ENCODE measurements at regions not wholly inside any gene's neighbourhood (a gene's known extent, or its start where the extent isn't known, plus 50 kb on each side); places are given as distances from the start of the nearest gene placed in this dataset.
"Not testable (repeated sequence)": the region's sequence is repeated elsewhere in the genome, so short reads cannot be mapped to it uniquely, and the experiment has no call there.

DNA sequence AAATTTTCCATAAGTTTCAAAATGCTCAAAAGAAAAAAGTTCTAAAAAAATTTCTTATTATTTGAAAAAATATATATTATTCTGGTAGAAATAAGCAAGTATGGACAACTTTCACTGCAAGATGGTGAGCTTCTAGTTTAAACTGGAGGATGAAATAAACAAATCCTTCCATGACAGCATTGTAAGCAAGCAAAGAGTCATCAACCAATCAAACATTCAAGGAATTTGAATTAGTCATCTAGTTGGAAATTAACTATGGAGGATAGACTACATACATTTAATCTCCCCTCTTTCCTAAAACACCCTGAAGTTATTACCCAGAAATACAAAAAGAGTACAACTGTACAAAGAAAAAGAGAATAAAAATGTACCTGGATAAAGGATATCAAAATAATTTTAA, 51.0 kb upstream of the IRX5 start:
- DNase-seq, result no peak

DNA sequence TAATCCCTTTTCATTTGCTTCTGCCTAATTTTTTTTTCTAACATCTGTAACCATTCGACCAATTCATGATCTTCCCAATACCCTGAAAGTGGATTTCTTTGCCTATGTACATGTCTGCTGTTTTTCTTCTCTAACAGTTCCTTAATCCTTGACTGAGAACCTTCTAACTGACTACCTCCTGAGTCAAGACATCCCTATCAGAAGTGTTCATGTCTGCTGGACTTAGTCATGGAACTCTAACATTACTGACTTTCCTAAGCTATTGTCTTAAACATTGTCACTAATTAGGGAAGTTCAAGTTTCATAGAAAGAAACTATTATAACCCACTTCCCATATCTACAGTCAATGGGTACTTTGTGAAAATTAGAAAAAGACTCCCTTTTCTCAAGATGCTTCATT, 52.4 kb upstream of the IRX5 start:
- no peak for DNase-seq

GRCh38 chr16:54875443-54875842, 55.2 kb upstream of the IRX5 start:
- no peak for DNase-seq

DNA sequence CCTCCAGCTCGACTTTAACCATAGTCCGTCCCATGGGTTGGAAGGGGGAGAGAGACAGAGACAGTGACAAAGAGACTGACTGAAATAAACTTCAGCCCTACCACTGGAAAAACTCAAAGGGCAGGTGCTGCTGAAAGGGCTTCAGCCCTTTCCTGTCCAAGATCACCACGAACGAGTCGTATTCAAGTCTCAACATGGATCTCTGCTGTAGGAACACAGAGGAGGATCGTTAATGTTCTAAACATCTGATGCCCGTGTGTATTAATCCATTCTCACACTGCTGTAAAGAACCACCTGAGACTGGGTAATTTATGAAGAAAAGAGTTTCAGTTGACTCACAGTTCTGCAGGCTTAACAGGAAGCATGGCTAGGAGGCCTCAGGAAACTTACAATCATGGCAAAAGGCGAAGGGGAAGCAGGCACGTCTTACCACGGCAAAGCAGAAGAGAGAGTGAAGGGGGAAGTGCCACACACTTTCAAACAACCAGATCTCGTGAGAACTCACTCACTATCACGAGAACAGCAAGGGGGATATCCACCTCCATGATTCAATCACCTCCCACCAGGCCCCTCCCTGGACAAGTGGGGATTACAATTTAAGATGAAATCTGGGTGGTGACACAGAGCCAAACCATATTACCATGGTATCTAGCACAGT, 56.8 kb upstream of the IRX5 start:
- not testable (repeated sequence) for DNase-seq

- no peak for DNase-seq
These were observed 57.6 kb upstream of the IRX5 start for GRCh38 chr16:54873071-54873470.

DNA sequence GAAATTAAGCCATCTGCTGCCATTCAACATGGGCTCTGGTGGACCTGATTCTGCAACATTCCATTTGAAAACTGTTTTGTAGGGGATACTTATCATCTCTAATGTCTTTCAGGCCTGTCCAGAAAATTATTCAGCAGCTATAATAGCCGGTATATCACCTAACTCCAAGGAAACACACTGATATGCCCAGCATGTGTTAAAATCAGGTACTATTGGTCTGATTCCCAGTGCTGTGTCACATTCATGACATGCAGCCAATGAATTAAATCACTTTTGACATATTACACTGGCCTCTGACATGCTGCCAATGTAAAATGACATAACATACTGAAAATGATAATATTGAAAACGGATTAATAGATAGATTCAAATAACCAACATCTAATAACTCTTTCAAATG, 60.5 kb upstream of the IRX5 start:
- DNase-seq, result no peak

DNA sequence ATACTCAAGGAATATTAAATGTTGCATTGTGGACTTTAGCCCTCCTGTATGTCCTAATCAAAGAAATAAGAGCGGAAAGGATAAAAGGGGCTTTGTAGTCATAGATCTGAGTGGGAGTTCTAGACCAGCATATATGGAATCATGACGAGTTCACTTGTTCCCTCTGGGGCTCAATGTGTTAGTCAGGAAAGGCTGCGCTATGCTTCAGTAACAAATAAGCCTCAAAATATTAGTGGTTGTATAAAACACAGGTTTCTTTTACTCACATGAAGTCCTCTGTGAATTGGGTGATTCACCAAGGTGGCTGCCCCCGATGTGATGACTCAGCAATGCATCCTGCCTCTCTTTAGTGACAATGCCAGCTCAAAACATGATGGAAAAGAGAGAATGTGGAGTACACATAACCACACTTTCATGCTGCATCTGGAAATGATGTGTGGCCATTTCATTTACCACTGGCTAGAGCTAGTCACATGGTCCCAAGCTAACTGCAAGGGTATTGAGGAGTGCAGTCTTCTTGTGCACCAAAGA, 63.3 kb upstream of the IRX5 start:
- no peak for DNase-seq

GRCh38 chr16:54862529-54862928, 68.1 kb upstream of the IRX5 start:
- DNase-seq, result no peak

GRCh38 chr16:54856871-54857270, 73.8 kb upstream of the IRX5 start:
- no peak for DNase-seq

DNA sequence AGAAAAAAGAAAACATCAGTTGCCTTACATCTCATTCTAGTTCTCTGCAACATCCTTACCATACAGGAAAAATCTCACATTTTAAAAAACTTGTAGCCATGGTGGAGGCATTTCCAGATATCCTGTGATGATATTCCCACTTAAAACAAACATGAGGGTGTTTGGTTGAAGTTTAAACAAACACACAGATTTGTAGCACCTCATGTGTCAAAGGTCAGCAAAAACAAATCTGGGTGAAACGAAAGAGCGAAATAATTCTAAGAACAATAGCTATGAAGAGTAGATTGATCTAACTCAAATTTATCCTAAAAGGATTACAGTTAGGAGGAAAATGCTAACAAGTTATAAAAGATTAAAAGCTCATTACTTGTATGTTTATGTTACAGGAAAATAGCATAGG, 83.1 kb upstream of the IRX5 start:
- DNase-seq, result no peak

GRCh38 chr16:54847207-54847606, 83.5 kb upstream of the IRX5 start:
- DNase-seq, result no peak

DNA sequence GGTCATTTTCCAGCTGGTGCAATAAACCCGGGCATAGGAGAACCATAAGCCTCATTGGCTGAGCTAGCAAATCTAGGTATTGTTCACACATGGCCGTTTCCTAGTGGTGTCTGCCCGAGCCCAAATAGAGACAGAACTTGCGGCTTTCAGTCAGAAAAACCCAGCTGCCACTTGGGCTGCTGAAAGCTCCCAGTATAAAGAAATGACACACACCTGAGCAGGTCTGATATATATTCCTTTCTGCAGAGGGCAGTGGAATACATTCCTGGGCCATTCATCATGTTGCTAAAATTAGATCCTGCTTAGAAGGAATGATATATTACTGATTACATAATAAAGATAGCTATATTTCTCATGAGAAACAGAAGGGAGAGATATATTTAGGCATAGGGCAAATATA, 83.9 kb upstream of the IRX5 start:
- no peak for DNase-seq

DNA sequence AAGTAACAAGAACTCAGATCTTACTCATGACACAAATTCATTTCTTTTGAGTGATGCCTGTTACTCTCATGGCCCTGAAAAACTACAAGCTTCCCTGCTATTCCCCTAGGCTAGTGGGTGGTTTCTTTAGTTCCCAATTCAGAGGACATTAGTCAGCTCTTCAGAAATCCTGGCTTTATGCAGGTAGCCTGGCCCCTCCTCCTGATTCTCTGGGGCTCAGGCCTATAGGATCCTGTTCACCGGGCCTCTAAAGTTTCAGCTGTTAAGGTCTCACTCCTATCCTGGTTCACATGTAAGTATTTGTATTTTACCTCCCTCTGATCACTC, 87.3 kb upstream of the IRX5 start:
- DNase-seq, result no peak

DNA sequence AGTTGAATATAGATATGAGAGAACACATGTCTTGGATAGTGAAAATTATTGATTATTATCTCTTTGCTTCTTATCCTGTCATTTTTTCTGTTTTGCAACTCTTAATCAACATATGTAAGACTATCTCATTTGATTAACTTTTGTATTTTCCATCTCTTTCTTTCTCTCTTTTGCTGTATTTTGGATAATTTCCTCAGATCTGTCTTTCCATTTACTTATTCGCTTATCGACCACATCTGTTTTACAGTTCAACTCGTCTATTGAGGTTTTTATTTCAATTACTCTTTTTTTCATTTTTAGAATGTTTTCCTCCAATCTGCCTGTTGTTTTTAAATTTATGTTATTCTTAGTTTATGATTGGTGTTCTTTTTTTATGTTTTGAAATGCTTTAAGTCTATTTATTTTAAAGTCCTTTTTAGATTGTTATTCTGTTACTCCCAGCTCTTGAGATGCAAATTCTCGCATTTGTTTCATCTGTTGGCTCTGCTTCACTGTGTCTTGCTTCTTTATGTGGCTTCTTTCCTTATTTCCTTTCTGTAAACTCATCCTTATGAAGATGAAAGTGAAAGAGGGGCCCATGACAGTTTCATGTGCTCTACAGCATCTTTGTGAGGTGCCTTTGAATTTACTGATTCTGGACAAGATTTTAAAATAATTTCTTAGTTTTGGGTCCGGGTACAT, 87.8 kb upstream of the IRX5 start:
- no peak for DNase-seq

DNA sequence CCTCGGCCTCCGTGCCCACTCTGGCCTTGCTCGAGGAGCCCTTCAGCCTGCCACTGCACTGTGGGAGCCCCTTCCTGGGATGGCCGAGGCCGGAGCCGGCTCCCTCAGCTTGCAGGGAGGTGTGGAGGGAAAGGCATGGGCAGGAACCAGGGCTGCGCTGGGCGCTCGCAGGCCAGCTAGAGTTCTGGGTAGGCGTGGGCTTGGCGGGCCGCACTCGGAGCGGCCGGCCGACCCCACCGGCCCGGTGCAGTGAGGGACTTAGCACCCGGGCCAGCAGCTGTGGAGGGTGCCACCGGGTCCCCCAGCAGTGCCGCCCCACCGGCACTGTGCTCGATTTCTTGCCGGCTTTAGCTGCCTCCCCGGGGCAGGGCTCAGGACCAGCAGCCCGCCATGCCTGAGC, 101.0 kb upstream of the IRX5 start:
- no peak for DNase-seq

DNA sequence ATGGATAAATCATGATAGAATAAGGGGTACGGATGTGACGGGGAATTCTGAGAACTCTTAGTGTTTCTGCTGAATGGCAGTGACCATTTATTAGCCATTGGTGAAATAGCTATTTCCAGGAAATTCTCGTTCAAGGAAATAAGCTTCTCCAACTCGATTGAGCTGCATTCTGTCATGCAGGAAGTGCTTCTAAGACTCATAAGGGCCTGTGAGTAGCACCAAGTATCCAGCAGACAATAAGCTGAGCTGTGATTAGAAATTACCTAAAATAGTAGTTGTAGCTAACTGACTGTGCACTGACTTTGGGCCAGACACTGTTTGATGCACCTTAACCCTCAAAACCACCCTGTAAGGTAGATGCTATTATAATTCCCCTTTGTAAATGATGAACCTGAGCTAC, 107.8 kb upstream of the IRX5 start:
- DNase-seq, result no peak

DNA sequence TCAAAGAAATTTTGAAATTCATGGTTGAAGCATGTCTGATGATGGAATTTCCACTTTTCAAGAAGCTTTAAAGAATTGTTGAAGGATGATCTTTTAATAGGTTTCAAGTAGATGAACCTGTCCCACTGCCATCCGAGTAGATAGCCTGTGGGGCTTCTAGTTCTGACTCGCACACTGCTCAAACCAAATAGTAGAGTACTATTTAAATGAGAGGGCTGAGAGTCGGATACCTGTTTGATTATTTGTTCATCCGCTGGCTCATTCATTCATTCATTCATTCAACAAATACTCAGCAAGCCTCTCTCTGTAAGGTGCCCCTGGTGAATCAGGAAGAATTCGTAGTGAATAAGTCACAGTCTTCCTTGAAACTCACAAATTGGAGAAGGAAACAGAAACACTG, 108.2 kb upstream of the IRX5 start:
- no peak for DNase-seq

DNA sequence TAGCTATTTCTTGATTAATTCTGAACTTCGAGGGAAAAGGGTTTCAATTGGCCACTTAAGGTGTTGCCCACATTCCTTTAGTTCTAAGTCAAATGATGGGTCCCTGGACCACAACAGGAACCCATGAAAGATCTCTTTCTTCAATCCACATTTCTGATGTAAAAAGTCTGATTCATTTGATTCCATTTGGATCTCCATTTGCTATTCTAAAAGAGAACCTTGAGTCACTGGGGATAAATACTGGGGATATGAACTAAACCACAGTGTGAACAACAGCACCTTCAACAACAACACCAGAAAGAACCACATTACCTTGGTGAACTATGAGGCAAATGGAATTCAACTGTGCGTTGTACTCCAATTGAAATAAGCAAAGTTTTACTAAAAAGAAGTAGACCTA, 108.9 kb upstream of the IRX5 start:
- no peak for DNase-seq

- DNase-seq, result no peak
These were observed 112.6 kb upstream of the IRX5 start for GRCh38 chr16:54817940-54818574.

DNA sequence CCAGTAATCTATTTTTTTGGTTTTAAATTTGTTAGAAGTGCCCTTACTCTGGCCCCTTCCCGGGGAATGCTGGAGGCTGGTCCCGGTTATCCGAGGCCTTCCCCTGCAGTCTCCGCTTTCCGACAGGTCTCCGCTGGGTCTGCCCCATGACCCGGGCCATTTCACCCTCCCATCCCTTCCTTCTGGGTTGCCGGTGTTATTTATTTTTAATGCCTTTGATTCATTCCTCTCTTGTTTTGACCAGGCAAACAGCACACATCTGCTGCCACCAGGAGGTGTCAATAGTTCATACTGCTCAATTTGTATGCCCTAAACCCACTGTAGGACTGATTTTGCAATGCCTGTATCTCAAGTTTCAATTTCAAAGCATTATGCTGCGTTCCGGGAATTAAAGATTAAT, 113.2 kb upstream of the IRX5 start:
- no peak for DNase-seq

DNA sequence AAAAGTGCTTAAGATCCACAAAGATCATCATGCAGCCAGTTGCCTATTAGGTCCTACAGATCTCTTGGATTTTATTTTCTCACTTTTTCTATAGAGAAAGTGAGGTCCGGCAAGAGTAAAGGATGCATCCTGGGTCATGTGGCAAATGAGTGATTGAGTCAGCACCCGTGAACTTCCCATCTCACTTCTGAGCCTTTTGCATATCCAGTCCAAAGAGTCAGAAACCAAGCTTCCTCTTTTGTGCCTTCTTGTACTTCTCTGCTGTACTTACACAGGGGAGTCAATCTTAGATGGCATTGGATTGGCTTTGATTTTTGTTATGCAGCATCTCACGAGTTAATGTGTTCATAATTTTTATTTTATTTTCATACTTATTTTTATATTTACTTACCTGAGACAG, 114.2 kb upstream of the IRX5 start:
- DNase-seq, result no peak

DNA sequence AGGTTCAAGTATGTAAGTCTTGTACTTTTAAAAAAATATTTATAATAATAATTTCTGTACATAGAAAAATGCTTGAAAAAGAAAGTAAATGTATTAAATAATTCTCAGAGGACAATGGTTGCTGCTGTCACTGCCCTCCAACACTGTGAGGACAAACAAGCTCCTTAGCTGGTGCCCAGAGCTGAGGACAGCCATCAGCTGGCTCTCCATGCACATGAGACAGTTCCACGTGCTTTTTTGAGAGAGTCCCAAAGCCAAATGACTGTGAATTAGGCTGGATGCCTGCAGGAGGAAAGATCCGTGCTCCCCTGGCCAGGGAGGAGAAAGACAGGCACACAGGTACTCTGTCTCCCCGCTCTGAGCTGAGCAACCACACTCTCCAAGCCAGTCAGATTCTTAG, 115.5 kb upstream of the IRX5 start:
- DNase-seq, result no peak

- no peak for DNase-seq
These were observed 116.9 kb upstream of the IRX5 start for GRCh38 chr16:54813778-54814177.
